LHCN-M2 (cell line): ENCODE measurements at regions not wholly inside any gene's neighbourhood (a gene's known extent, or its start where the extent isn't known, plus 50 kb on each side); places are given as distances from the start of the nearest gene placed in this dataset.

Experiments used
- DNase-seq: peaks from one replicate; pipeline ENCODE4 v3.0.0-alpha.2; 2012; ENCODE audit warnings: low read depth

GRCh38 chr5:170451747-170452365 is 52.0 kb upstream of the KCNIP1 start:
- DNase-seq, result peak; percentile 51

GRCh38 chr5:170450061-170450669 is 53.7 kb upstream of the KCNIP1 start:
- no peak for DNase-seq

- DNase-seq, result no peak
These were observed 54.6 kb upstream of the KCNIP1 start for GRCh38 chr5:170449232-170449631.

DNA sequence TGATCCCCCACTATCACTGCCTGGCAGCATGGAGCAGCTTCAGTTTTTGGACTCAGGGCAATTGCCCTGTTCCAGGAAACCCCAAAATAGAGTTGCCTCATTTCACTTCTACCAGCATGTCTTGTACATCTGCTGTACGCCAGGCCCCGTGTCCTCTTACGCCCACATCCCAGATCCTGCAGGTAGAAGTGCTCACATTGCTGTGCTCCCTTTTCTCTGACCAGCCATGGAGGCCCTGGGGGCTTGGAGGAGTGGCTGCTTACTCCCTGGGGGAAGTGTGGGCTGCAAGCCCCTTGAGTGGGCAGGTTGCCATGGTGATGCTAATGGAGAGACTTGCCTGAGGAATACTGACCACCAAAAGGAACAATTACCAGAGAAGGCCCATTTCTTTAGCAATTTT is 55.6 kb upstream of the KCNIP1 start:
- no peak for DNase-seq

- DNase-seq, result no peak
These were observed 57.2 kb upstream of the KCNMB1 start for GRCh38 chr5:170446365-170446764.

DNA sequence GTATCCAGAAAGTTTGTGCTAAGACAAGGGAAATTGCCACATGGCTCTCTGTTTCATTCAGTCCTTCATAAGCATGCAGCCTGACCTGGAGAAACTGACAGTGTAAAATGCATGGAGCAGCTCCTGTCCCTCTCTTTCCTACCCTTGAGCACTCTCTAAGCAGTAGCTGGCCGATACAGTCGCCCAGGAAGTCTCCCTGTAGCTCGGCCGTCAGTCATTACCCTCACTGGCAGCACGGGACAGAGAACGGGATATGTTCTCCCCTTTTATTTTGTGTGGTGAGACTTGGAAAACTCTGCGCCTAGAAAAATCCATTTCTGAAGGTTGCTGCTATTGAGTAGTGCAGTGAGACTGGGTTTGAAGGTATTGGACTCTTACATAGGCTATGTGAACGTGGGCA is 56.8 kb upstream of the KCNMB1 start:
- no peak for DNase-seq

DNA sequence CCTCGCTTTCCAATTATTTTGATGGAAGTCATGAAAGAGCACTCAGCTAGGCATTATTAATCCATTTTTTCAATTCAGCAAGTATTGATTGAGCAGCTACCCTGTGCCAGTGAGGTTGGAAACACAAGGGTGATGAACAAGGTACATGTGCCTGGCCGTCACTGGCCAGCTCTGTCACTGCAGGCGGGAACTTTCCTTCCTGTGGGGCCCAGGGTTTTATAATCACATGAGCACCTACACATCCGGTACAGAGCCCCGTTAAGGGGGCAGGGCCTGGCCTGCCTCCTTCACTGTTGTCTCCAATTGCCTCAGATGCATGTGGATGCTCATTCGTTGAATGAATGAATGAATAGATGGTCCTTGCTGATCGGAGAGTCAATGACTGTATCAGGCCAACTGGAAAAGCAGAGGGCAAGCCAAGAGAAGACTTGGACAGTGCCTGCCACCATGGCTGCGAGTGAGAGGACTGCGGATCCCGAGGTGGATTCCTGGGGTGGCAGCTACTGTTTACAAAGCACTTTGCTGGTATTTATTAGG is 55.9 kb upstream of the KCNMB1 start:
- no peak for DNase-seq

GRCh38 chr5:170444181-170444580 is 55.0 kb upstream of the KCNMB1 start:
- no peak for DNase-seq

- no peak for DNase-seq
These were observed 54.5 kb upstream of the KCNMB1 start for GRCh38 chr5:170443624-170444023.

DNA sequence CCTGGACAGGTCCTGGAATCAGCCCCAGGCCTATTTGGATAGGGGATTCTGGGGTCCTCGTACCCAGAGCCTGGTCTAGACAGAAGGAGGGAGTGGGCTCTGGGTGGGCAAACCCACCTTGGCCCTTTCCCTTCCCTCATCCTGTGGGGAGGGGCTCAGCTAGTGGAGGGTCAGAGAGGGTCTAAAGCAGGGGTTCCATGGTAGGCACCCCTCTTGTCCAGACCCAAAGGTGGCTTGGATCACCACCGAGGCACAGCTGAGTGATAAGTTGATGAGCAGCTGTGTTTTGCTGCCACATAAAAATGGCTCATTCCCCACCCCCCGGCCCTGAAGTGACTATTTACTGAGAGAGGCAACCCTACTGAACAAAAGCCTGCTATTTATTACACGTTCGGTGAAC is 53.8 kb upstream of the KCNMB1 start:
- DNase-seq, result no peak

- no peak for DNase-seq
These were observed 53.2 kb upstream of the KCNMB1 start for GRCh38 chr5:170442391-170442790.

DNA sequence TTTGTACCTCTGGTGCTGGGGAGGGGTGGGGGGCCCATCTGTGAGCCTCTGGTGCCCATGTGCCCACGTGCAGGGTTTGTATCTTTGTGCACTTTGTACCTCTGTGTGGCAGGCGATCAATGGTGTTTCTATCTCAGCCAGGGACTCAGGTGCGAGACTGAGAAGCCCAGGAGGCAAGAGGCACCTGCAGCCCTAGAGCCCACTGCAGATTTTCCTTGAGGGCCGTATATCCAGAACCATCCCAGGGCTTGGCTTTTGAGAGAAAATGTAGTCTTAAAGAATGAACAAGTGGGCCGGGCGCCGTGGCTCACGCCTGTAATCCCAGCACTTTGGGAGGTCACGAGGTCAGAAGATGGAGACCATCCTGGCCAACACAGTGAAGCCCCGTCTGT is 52.2 kb upstream of the KCNMB1 start:
- no peak for DNase-seq

GRCh38 chr5:170440771-170441392 is 51.7 kb upstream of the KCNMB1 start:
- DNase-seq, result no peak

DNA sequence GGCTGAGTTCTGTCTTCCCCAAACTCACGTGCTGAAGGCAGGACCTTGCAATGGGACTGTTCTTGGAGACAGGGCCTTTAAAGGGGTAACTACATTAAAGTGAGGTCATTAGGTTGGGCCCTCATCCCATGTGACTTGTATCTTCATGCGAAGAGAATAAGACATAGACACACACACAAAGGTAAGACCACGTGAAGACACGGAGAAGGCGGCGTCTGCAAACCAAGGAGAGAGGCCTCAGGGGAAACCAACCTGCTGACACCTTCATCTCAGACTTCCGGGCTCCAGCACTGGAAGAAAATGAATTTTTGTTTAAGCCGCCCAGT is 50.7 kb upstream of the KCNMB1 start:
- DNase-seq, result no peak

GRCh38 chr5:170439223-170439943 is 50.2 kb upstream of the KCNMB1 start:
- no peak for DNase-seq
